Astrocyte (in vitro differentiated cells and primary cell): ENCODE measurements at regions not wholly inside any gene's neighbourhood (a gene's known extent, or its start where the extent isn't known, plus 50 kb on each side); places are given as distances from the start of the nearest gene placed in this dataset.
"Not testable (repeated sequence)": the region's sequence is repeated elsewhere in the genome, so short reads cannot be mapped to it uniquely, and the experiment has no call there.

Source experiments
- DNase-seq: peaks from one replicate; pipeline ENCODE4 v3.0.0-alpha.2; 2010; ENCODE audit warnings: low read depth
- FAIRE-seq: peaks from 2 replicates; lab custom pipeline; 2011; peaks lifted over from hg19 to GRCh38; lab: Jason Lieb, UNC
- H2AFZ ChIP-seq: 2 replicates; pipeline ENCODE4 v1.6.0; 2012; ENCODE audit warnings: low read depth, low read length, inconsistent platforms
- H3K27ac ChIP-seq: 2 replicates; pipeline ENCODE4 v1.5.1; 2011; ENCODE audit warnings: low read depth, low read length, inconsistent platforms
- H3K27me3 ChIP-seq: 2 replicates; pipeline ENCODE4 v1.6.0; 2011; ENCODE audit warnings: low read length, inconsistent platforms; ENCODE audit not compliant: insufficient read depth
- H3K36me3 ChIP-seq: 2 replicates; pipeline ENCODE4 v1.5.1; 2011; ENCODE audit warnings: low read length, inconsistent platforms; ENCODE audit not compliant: insufficient read depth
- H3K4me1 ChIP-seq: 2 replicates; pipeline ENCODE4 v1.5.1; 2011; ENCODE audit warnings: low read length, inconsistent platforms; ENCODE audit not compliant: insufficient read depth
- H3K4me2 ChIP-seq: 2 replicates; pipeline ENCODE4 v1.6.0; 2012; ENCODE audit warnings: low read length, inconsistent platforms
- H3K4me3 ChIP-seq: 2 replicates; pipeline ENCODE4 v1.5.1; 2011; ENCODE audit warnings: low read depth, mild to moderate bottlenecking, low read length, inconsistent platforms; ENCODE audit not compliant: insufficient read depth
- H3K79me2 ChIP-seq: 2 replicates; pipeline ENCODE4 v1.6.0; 2012; ENCODE audit warnings: mild to moderate bottlenecking, low read length, inconsistent platforms; ENCODE audit not compliant: insufficient read depth
- H3K9ac ChIP-seq: 2 replicates; pipeline ENCODE4 v1.6.0; 2012; ENCODE audit warnings: mild to moderate bottlenecking, low read length, inconsistent platforms
- H3K9me3 ChIP-seq: 2 replicates; pipeline ENCODE4 v1.5.1; 2012; ENCODE audit warnings: low read depth, mild to moderate bottlenecking, low read length, inconsistent platforms; ENCODE audit not compliant: insufficient read depth
- H4K20me1 ChIP-seq: 2 replicates; pipeline ENCODE4 v1.6.0; 2012; ENCODE audit warnings: low read length, inconsistent platforms; ENCODE audit not compliant: insufficient read depth
- H3K27ac Mint-ChIP-seq: one replicate; pipeline ENCODE4 v1.8.0; 2021; ENCODE audit warnings: mild to moderate bottlenecking, mixed read lengths; ENCODE audit not compliant: unreplicated experiment
- H3K27me3 Mint-ChIP-seq: one replicate; pipeline ENCODE4 v1.8.0; 2021; ENCODE audit warnings: low read depth, mixed read lengths; ENCODE audit not compliant: unreplicated experiment
- H3K36me3 Mint-ChIP-seq: one replicate; pipeline ENCODE4 v1.8.0; 2021; ENCODE audit warnings: low read depth, mixed read lengths; ENCODE audit not compliant: unreplicated experiment
- H3K4me1 Mint-ChIP-seq: one replicate; pipeline ENCODE4 v1.8.0; 2021; ENCODE audit warnings: low read depth, mixed read lengths; ENCODE audit not compliant: unreplicated experiment
- H3K4me3 Mint-ChIP-seq: one replicate; pipeline ENCODE4 v1.8.0; 2021; ENCODE audit warnings: mild to moderate bottlenecking, moderate library complexity, mixed read lengths; ENCODE audit not compliant: unreplicated experiment
- H3K9me3 Mint-ChIP-seq: one replicate; pipeline ENCODE4 v1.8.0; 2021; ENCODE audit warnings: mild to moderate bottlenecking, mixed read lengths; ENCODE audit not compliant: unreplicated experiment
- CTCF ChIP-seq: IDR thresholded peaks from 2 replicates; pipeline ENCODE4 v1.5.1; 2011; ENCODE audit warnings: low read depth, mild to moderate bottlenecking, inconsistent platforms, low read length, moderate library complexity; ENCODE audit not compliant: insufficient read depth
- EZH2 ChIP-seq: IDR thresholded peaks from 2 replicates; pipeline ENCODE4 v1.6.1; 2012; ENCODE audit warnings: mild to moderate bottlenecking, low read length, inconsistent platforms; ENCODE audit not compliant: insufficient read depth

GRCh38 chr4:163694385-163694784 is 199.9 kb downstream of the TMA16 start:
- Mint-ChIP-seq H3K27me3 (no peaks in the 10 kb centered on the region), H3K4me1 (peaks cover 22% of the 10 kb centered on the region), H3K4me3 (no peak overlapping the region), H3K36me3 (no peaks in the 10 kb centered on the region), H3K27ac (peak overlapping the region; percentile 89), H3K9me3 (peaks cover 4% of the 10 kb centered on the region)
- Histone ChIP-seq H3K36me3 (no peaks in the 10 kb centered on the region), H3K9me3 (no peaks in the 10 kb centered on the region), H3K9ac (peak overlapping the region; percentile 69), H3K4me1 (peaks cover 23% of the 10 kb centered on the region), H2AFZ (no peak overlapping the region), H4K20me1 (no peaks in the 10 kb centered on the region), H3K27ac (peak overlapping the region; percentile 92), H3K4me2 (peak overlapping the region; percentile 76), H3K79me2 (no peaks in the 10 kb centered on the region), H3K27me3 (no peaks in the 10 kb centered on the region), H3K4me3 (peak overlapping the region; percentile 6)
- peak; percentile 88 for DNase-seq
- no peak for FAIRE-seq
- TF ChIP-seq EZH2 (no peak), CTCF (no peak)

GRCh38 chr4:163697121-163697520 is 202.6 kb downstream of the TMA16 start:
- H2AFZ ChIP-seq: no peak overlapping the region
- no peaks in the 10 kb centered on the region for H3K9me3 ChIP-seq
- H3K9ac ChIP-seq: peak overlapping the region; percentile 18
- TF ChIP-seq CTCF: no peak
- TF ChIP-seq EZH2: no peak
- no peaks in the 10 kb centered on the region for H3K36me3 ChIP-seq
- H3K4me3 ChIP-seq: no peak overlapping the region
- no peaks in the 10 kb centered on the region for H3K36me3 Mint-ChIP-seq
- peaks cover 4% of the 10 kb centered on the region for H3K9me3 Mint-ChIP-seq
- peaks cover 27% of the 10 kb centered on the region for H3K4me1 ChIP-seq
- no peaks in the 10 kb centered on the region for H3K27me3 ChIP-seq
- H3K4me3 Mint-ChIP-seq: no peak overlapping the region
- H3K27ac ChIP-seq: peak overlapping the region; percentile 73
- peaks cover 22% of the 10 kb centered on the region for H3K4me1 Mint-ChIP-seq
- H3K27ac Mint-ChIP-seq: no peak overlapping the region
- H3K4me2 ChIP-seq: peak overlapping the region; percentile 8
- no peaks in the 10 kb centered on the region for H4K20me1 ChIP-seq
- FAIRE-seq (no peak), DNase-seq (peak; percentile 86)
- no peaks in the 10 kb centered on the region for H3K79me2 ChIP-seq
- no peaks in the 10 kb centered on the region for H3K27me3 Mint-ChIP-seq

- H3K4me3 Mint-ChIP-seq, H3K27me3 Mint-ChIP-seq, H3K4me3 ChIP-seq, H3K79me2 ChIP-seq, H3K9me3 Mint-ChIP-seq, H4K20me1 ChIP-seq, H3K9me3 ChIP-seq, H3K36me3 ChIP-seq, H3K27ac Mint-ChIP-seq, H3K4me2 ChIP-seq, H3K27me3 ChIP-seq, H3K27ac ChIP-seq, H3K4me1 Mint-ChIP-seq, H3K9ac ChIP-seq, DNase-seq, H2AFZ ChIP-seq, FAIRE-seq, H3K36me3 Mint-ChIP-seq: not testable (repeated sequence)
- H3K4me1 ChIP-seq: peaks cover 12% of the 10 kb centered on the region
Observed at GRCh38 chr4:163700383-163700782, 205.9 kb downstream of the TMA16 start.
